ENCODE measurements at regions not wholly inside any gene's neighbourhood (a gene's known extent, or its start where the extent isn't known, plus 50 kb on each side); places are given as distances from the start of the nearest gene placed in this dataset.

- Histone ChIP-seq H4K20me1 (ENCODE audit: control insufficient read depth, extremely low read depth, insufficient read depth, low read length) (no peaks in the 10 kb centered on the region), H3K4me2 (ENCODE audit: control insufficient read depth, extremely low read depth, insufficient read depth, low read depth, low read length) (no peak overlapping the region), H2AFZ (ENCODE audit: control insufficient read depth, low read length) (no peak overlapping the region), H3K27ac (ENCODE audit: control insufficient read depth, insufficient read depth, low read length) (no peak overlapping the region), H3K9me1 (ENCODE audit: control insufficient read depth, extremely low read depth, insufficient read depth, low read length) (no peaks in the 10 kb centered on the region), H3K36me3 (ENCODE audit: control insufficient read depth in 2 of 2, extremely low read depth in 1 of 2, insufficient read depth in 2 of 2, low read length in 2 of 2) (no peaks in the 10 kb centered on the region), H3K79me2 (ENCODE audit: control insufficient read depth, insufficient read depth, low read length) (no peaks in the 10 kb centered on the region), H3K27me3 (ENCODE audit: control insufficient read depth, extremely low read depth, insufficient read depth, low read length) (no peaks in the 10 kb centered on the region), H3K4me1 (ENCODE audit: control insufficient read depth, extremely low read depth, insufficient read depth, low read length) (no peaks in the 10 kb centered on the region), H3K4me3 (ENCODE audit: control insufficient read depth in 2 of 3, extremely low read depth in 1 of 3, insufficient read depth in 2 of 3, low read depth in 1 of 3, low read length in 3 of 3) (no peak overlapping the region), H3K9ac (ENCODE audit: control insufficient read depth, extremely low read depth, insufficient read depth, low read length) (no peak overlapping the region), H3K9me3 (ENCODE audit: control insufficient read depth, low read depth, low read length) (no peaks in the 10 kb centered on the region)
- FAIRE-seq (no peak), DNase-seq (ENCODE audit: low read depth, low spot score) (no peak)
- TF ChIP-seq EZH2 (IDR thresholded peaks at IDR 0.05; ENCODE audit: low read length) = no peak
- TF ChIP-seq CTCF (optimal IDR thresholded peaks at IDR 0.05 in 1 of 3, IDR thresholded peaks at IDR 0.05 in 1 of 3, conservative IDR thresholded peaks at IDR 0.05 in 1 of 3; ENCODE audit: extremely low read depth in 1 of 3, insufficient read depth in 2 of 3, low read length in 3 of 3) = no peak
- dilution Hi-C loops (cut with MboI; ENCODE audit: extremely low pct_ligation_motif_present, low sequenced_read_pairs) = no loop called here
Observed at GRCh38 chr6:87938287-87938686, 109.4 kb upstream of the SPACA1 start.

- H3K36me3 ChIP-seq (ENCODE audit: control insufficient read depth in 2 of 2, extremely low read depth in 1 of 2, insufficient read depth in 2 of 2, low read length in 2 of 2) = no peaks in the 10 kb centered on the region
- no peak overlapping the region for H3K4me2 ChIP-seq (ENCODE audit: control insufficient read depth, extremely low read depth, insufficient read depth, low read depth, low read length)
- H3K9ac ChIP-seq (ENCODE audit: control insufficient read depth, extremely low read depth, insufficient read depth, low read length) = no peak overlapping the region
- H3K9me3 ChIP-seq (ENCODE audit: control insufficient read depth, low read depth, low read length) = no peaks in the 10 kb centered on the region
- no peak overlapping the region for H3K27ac ChIP-seq (ENCODE audit: control insufficient read depth, insufficient read depth, low read length)
- no peak for DNase-seq (ENCODE audit: low read depth, low spot score)
- H3K27me3 ChIP-seq (ENCODE audit: control insufficient read depth, extremely low read depth, insufficient read depth, low read length) = no peaks in the 10 kb centered on the region
- H3K79me2 ChIP-seq (ENCODE audit: control insufficient read depth, insufficient read depth, low read length) = no peaks in the 10 kb centered on the region
- H3K9me1 ChIP-seq (ENCODE audit: control insufficient read depth, extremely low read depth, insufficient read depth, low read length) = no peaks in the 10 kb centered on the region
- FAIRE-seq = no peak
- TF ChIP-seq CTCF (optimal IDR thresholded peaks at IDR 0.05 in 1 of 3, IDR thresholded peaks at IDR 0.05 in 1 of 3, conservative IDR thresholded peaks at IDR 0.05 in 1 of 3; ENCODE audit: extremely low read depth in 1 of 3, insufficient read depth in 2 of 3, low read length in 3 of 3) (no peak), EZH2 (IDR thresholded peaks at IDR 0.05; ENCODE audit: low read length) (no peak)
- no peak overlapping the region for H2AFZ ChIP-seq (ENCODE audit: control insufficient read depth, low read length)
- H4K20me1 ChIP-seq (ENCODE audit: control insufficient read depth, extremely low read depth, insufficient read depth, low read length) = no peaks in the 10 kb centered on the region
- dilution Hi-C loops (cut with MboI; ENCODE audit: extremely low pct_ligation_motif_present, low sequenced_read_pairs) = no loop called here
- H3K4me3 ChIP-seq (ENCODE audit: control insufficient read depth in 2 of 3, extremely low read depth in 1 of 3, insufficient read depth in 2 of 3, low read depth in 1 of 3, low read length in 3 of 3) = no peak overlapping the region
- H3K4me1 ChIP-seq (ENCODE audit: control insufficient read depth, extremely low read depth, insufficient read depth, low read length) = no peaks in the 10 kb centered on the region
Observed at GRCh38 chr6:87936065-87936464, 111.6 kb upstream of the SPACA1 start.
